Mammary epithelial cell (primary cell): ENCODE measurements at regions not wholly inside any gene's neighbourhood (a gene's known extent, or its start where the extent isn't known, plus 50 kb on each side); places are given as distances from the start of the nearest gene placed in this dataset.

Experiments used
- CTCF ChIP-seq, 2 donors: IDR thresholded peaks in 1 of 2; conservative IDR thresholded peaks in 1 of 2; 2 replicates each; pipeline ENCODE4 v1.5.1; 2011 to 2012; ENCODE audit warnings: inconsistent platforms in 2 of 2, low read length in 2 of 2, mild to moderate bottlenecking in 2 of 2, control low read depth in 1 of 2, low read depth in 1 of 2; ENCODE audit not compliant: insufficient read depth in 1 of 2; ENCODE audit errors: extremely low read depth in 1 of 2
- EZH2 ChIP-seq: IDR thresholded peaks from 2 replicates; pipeline ENCODE4 v1.6.1; 2012; ENCODE audit warnings: low read length, inconsistent platforms, borderline replicate concordance

- TF ChIP-seq CTCF (conservative IDR thresholded peaks at IDR 0.05 in 1 of 2, IDR thresholded peaks at IDR 0.05 in 1 of 2; ENCODE audit: extremely low read depth in 1 of 2, insufficient read depth in 1 of 2, low read depth in 1 of 2, low read length in 2 of 2) (no peak), EZH2 (no peak)
Measured at GRCh38 chr6:97654674-97655073, 371.7 kb upstream of the MMS22L start.
